ENCODE measurements at regions not wholly inside any gene's neighbourhood (a gene's known extent, or its start where the extent isn't known, plus 50 kb on each side); places are given as distances from the start of the nearest gene placed in this dataset.

GRCh38 chr12:65761301-65761700, 63.0 kb upstream of the HMGA2 start:
- no peak for TF ChIP-seq CTCF (IDR thresholded peaks at IDR 0.05)
- no peak for TF ChIP-seq POLR2A (IDR thresholded peaks at IDR 0.05)
